ENCODE measurements at regions not wholly inside any gene's neighbourhood (a gene's known extent, or its start where the extent isn't known, plus 50 kb on each side); places are given as distances from the start of the nearest gene placed in this dataset.

DNA sequence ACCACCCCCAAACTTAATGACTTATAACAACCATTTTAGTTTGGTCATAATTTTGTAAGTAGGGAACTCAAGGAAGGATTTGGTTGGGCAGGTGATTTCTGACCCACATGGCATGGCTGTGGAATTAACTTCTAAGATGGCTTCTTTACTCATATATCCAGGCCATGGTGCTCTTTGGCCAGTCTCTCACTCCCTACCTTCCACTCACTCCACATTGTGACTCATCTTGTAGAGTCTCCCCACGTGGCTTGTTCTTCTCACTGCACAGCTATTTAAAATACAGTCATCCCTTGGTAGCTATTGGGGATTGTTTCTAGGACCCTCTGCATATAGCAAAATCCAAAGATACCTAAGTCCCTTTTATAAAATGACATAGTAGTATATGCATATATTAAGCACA, 76.6 kb upstream of the MAST4 start:
- Histone ChIP-seq H3K27me3 (replicated peaks in 1 of 2; ENCODE audit: control insufficient read depth in 2 of 2, extremely low read depth in 1 of 2, insufficient read depth in 2 of 2, low read length in 1 of 2) (no peaks in the 10 kb centered on the region), H3K4me3 (ENCODE audit: control insufficient read depth in 1 of 2, extremely low read depth in 1 of 2, low read length in 1 of 2) (no peak overlapping the region), H3K4me1 (ENCODE audit: control insufficient read depth in 1 of 2, extremely low read depth in 1 of 2, insufficient read depth in 2 of 2, low read length in 2 of 2) (no peaks in the 10 kb centered on the region), H3K27ac (ENCODE audit: low read length) (no peak overlapping the region), H3K36me3 (ENCODE audit: control insufficient read depth in 2 of 2, extremely low read depth in 1 of 2, insufficient read depth in 1 of 2, low read length in 1 of 2) (no peaks in the 10 kb centered on the region), H3K9me3 (no peaks in the 10 kb centered on the region)
- Mint-ChIP-seq H3K4me3 (no peak overlapping the region), H3K27ac (no peak overlapping the region), H3K9me3 (peaks cover 3 to 14% (median 8%) of the 10 kb centered on the region in 3 donors), H3K4me1 (peaks cover 0 to 7% (median 0%) of the 10 kb centered on the region in 3 donors), H3K36me3 (no peaks in the 10 kb centered on the region), H3K27me3 (peaks cover 0 to 10% of the 10 kb centered on the region in 2 donors)
- no CpG with 5 or more reads among the region's 1 CpG for WGBS (ENCODE audit: insufficient coverage)
- no peak for DNase-seq
- CTCF ChIA-PET = no interaction called here
- no peak for ATAC-seq (replicated peaks in 1 of 4)
- POLR2A ChIA-PET = no interaction called here

GRCh38 chr5:66520854-66521253, 75.3 kb upstream of the MAST4 start:
- Histone ChIP-seq H3K27ac (ENCODE audit: low read length) (no peak overlapping the region), H3K4me3 (ENCODE audit: control insufficient read depth in 1 of 2, extremely low read depth in 1 of 2, low read length in 1 of 2) (no peak overlapping the region), H3K27me3 (replicated peaks in 1 of 2; ENCODE audit: control insufficient read depth in 2 of 2, extremely low read depth in 1 of 2, insufficient read depth in 2 of 2, low read length in 1 of 2) (no peaks in the 10 kb centered on the region), H3K4me1 (ENCODE audit: control insufficient read depth in 1 of 2, extremely low read depth in 1 of 2, insufficient read depth in 2 of 2, low read length in 2 of 2) (no peaks in the 10 kb centered on the region), H3K9me3 (no peaks in the 10 kb centered on the region), H3K36me3 (ENCODE audit: control insufficient read depth in 2 of 2, extremely low read depth in 1 of 2, insufficient read depth in 1 of 2, low read length in 1 of 2) (no peaks in the 10 kb centered on the region)
- peaks cover 0 to 11% of the 10 kb centered on the region in 2 donors for H3K27me3 Mint-ChIP-seq
- DNase-seq = no peak
- H3K36me3 Mint-ChIP-seq = no peaks in the 10 kb centered on the region
- no peak overlapping the region for H3K4me3 Mint-ChIP-seq
- H3K4me1 Mint-ChIP-seq = peaks cover 0 to 2% (median 0%) of the 10 kb centered on the region in 3 donors
- peaks cover 3 to 14% (median 8%) of the 10 kb centered on the region in 3 donors for H3K9me3 Mint-ChIP-seq
- POLR2A ChIA-PET = no interaction called here
- H3K27ac Mint-ChIP-seq = no peak overlapping the region
- CTCF ChIA-PET = no interaction called here
- no peak for ATAC-seq (replicated peaks in 1 of 4)

GRCh38 chr5:66527478-66528035, 68.6 kb upstream of the MAST4 start:
- no peaks in the 10 kb centered on the region for H3K9me3 Mint-ChIP-seq
- H3K36me3 Mint-ChIP-seq = no peaks in the 10 kb centered on the region

DNA sequence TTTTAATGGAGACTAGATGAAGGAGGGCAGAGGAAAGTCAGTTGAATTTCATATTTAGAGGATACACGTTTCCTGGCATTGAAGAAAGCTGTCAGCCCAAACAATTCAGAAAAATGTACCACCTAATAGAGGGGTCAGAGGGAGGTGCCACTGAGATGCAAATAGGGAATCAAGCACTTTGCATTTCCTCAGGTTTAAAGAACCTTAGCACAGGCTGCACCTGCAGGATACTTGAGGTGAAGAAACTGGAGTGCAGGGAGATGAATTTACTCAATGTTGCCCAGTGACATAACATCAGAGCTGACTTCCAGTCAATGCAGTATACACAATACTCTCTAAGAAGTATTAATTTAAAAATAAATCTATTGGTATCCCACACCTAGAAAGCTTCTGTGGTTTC, 67.0 kb upstream of the MAST4 start:
- no peaks in the 10 kb centered on the region for H3K4me1 ChIP-seq (ENCODE audit: control insufficient read depth in 1 of 2, extremely low read depth in 1 of 2, insufficient read depth in 2 of 2, low read length in 2 of 2)
- CTCF ChIA-PET = interaction anchor here in 1 of 2 donors (0.6 kb wide), 1 partner anchor 1642 kb away, joined by 3 read pairs; no protein-coding TSS in a partner anchor

More at GRCh38 chr5:66527478-66528035, 68.6 kb upstream of the MAST4 start:
- Histone ChIP-seq H3K27me3 (replicated peaks in 1 of 2; ENCODE audit: control insufficient read depth in 2 of 2, extremely low read depth in 1 of 2, insufficient read depth in 2 of 2, low read length in 1 of 2) (no peaks in the 10 kb centered on the region), H3K9me3 (no peaks in the 10 kb centered on the region), H3K4me3 (ENCODE audit: control insufficient read depth in 1 of 2, extremely low read depth in 1 of 2, low read length in 1 of 2) (no peak overlapping the region), H3K36me3 (ENCODE audit: control insufficient read depth in 2 of 2, extremely low read depth in 1 of 2, insufficient read depth in 1 of 2, low read length in 1 of 2) (no peaks in the 10 kb centered on the region), H3K27ac (ENCODE audit: low read length) (no peak overlapping the region), H3K4me1 (ENCODE audit: control insufficient read depth in 1 of 2, extremely low read depth in 1 of 2, insufficient read depth in 2 of 2, low read length in 2 of 2) (no peaks in the 10 kb centered on the region)
- CTCF ChIA-PET = interaction anchor here in 1 of 2 donors (0.9 kb wide), 1 partner anchor 17 kb away, joined by 3 read pairs; no protein-coding TSS in a partner anchor
- no peak for ATAC-seq (replicated peaks in 1 of 4)
- Mint-ChIP-seq H3K27me3 (peaks cover 11% of the 10 kb centered on the region in 2 donors), H3K27ac (no peak overlapping the region), H3K4me3 (no peak overlapping the region), H3K4me1 (no peaks in the 10 kb centered on the region)
- no CpG with 5 or more reads among the region's 4 CpGs for WGBS (ENCODE audit: insufficient coverage)
- POLR2A ChIA-PET = interaction anchor here in 1 of 2 donors (0.6 kb wide), 1 partner anchor 1328 kb away, joined by 10 read pairs; no protein-coding TSS in a partner anchor
- DNase-seq = no peak

DNA sequence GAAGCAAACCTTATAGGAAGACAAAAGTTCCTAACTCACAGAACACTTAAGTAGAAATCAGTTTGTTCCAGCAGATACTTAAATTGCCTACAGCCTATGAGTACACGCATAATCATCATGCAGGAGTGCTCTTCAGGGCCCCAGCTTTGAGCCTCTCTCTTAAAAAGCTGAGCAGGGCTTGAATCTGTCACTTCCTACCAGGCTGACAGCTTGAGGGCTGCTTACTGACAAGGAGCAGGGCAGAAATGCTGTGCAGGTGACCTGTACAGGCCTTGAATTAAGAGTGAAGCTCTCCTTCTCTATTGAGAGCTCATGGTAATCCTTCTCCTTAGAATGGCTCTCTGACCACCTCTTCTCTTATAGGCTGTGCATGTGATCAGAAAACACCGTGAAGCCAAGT, 66.5 kb upstream of the MAST4 start:
- no peak overlapping the region for H3K27ac ChIP-seq (ENCODE audit: low read length)
- Mint-ChIP-seq H3K27me3 (peaks cover 3 to 11% of the 10 kb centered on the region in 2 donors), H3K4me3 (no peak overlapping the region), H3K36me3 (no peaks in the 10 kb centered on the region), H3K4me1 (no peaks in the 10 kb centered on the region), H3K9me3 (no peaks in the 10 kb centered on the region), H3K27ac (no peak overlapping the region)
- no peaks in the 10 kb centered on the region for H3K9me3 ChIP-seq
- no peak overlapping the region for H3K4me3 ChIP-seq (ENCODE audit: control insufficient read depth in 1 of 2, extremely low read depth in 1 of 2, low read length in 1 of 2)
- CTCF ChIA-PET = interaction anchor here in 1 of 2 donors (0.6 kb wide), 1 partner anchor 1643 kb away, joined by 3 read pairs; no protein-coding TSS in a partner anchor
- 100% methylated on average over 1 of the region's 2 CpGs for WGBS (ENCODE audit: insufficient coverage)
- no peaks in the 10 kb centered on the region for H3K27me3 ChIP-seq (replicated peaks in 1 of 2; ENCODE audit: control insufficient read depth in 2 of 2, extremely low read depth in 1 of 2, insufficient read depth in 2 of 2, low read length in 1 of 2)
- no peak for DNase-seq
- no peaks in the 10 kb centered on the region for H3K36me3 ChIP-seq (ENCODE audit: control insufficient read depth in 2 of 2, extremely low read depth in 1 of 2, insufficient read depth in 1 of 2, low read length in 1 of 2)
- H3K4me1 ChIP-seq (ENCODE audit: control insufficient read depth in 1 of 2, extremely low read depth in 1 of 2, insufficient read depth in 2 of 2, low read length in 2 of 2) = no peaks in the 10 kb centered on the region
- POLR2A ChIA-PET = no interaction called here
- ATAC-seq (replicated peaks in 1 of 4) = no peak

More for the DNA sequence above, 67.0 kb upstream of the MAST4 start:
- WGBS (ENCODE audit: insufficient coverage) = no CpG with 5 or more reads among the region's 1 CpG
- H3K27me3 ChIP-seq (replicated peaks in 1 of 2; ENCODE audit: control insufficient read depth in 2 of 2, extremely low read depth in 1 of 2, insufficient read depth in 2 of 2, low read length in 1 of 2) = no peaks in the 10 kb centered on the region
- Mint-ChIP-seq H3K27me3 (peaks cover 8 to 11% of the 10 kb centered on the region in 2 donors), H3K4me1 (no peaks in the 10 kb centered on the region), H3K27ac (no peak overlapping the region), H3K9me3 (no peaks in the 10 kb centered on the region), H3K4me3 (no peak overlapping the region), H3K36me3 (no peaks in the 10 kb centered on the region)
- no peak for ATAC-seq (replicated peaks in 1 of 4)
- no peak for DNase-seq
- POLR2A ChIA-PET = no interaction called here
- H3K27ac ChIP-seq (ENCODE audit: low read length) = no peak overlapping the region
- no peaks in the 10 kb centered on the region for H3K36me3 ChIP-seq (ENCODE audit: control insufficient read depth in 2 of 2, extremely low read depth in 1 of 2, insufficient read depth in 1 of 2, low read length in 1 of 2)
- H3K9me3 ChIP-seq = no peaks in the 10 kb centered on the region
- no peak overlapping the region for H3K4me3 ChIP-seq (ENCODE audit: control insufficient read depth in 1 of 2, extremely low read depth in 1 of 2, low read length in 1 of 2)

GRCh38 chr5:66538126-66538525, 58.1 kb upstream of the MAST4 start:
- H3K27me3 ChIP-seq (replicated peaks in 1 of 2; ENCODE audit: control insufficient read depth in 2 of 2, extremely low read depth in 1 of 2, insufficient read depth in 2 of 2, low read length in 1 of 2) = no peaks in the 10 kb centered on the region
- ChIA-PET POLR2A (no interaction called here), CTCF (no interaction called here)
- DNase-seq (no peak), ATAC-seq (replicated peaks in 1 of 4) (no peak)
- no peak overlapping the region for H3K4me3 Mint-ChIP-seq
- no peaks in the 10 kb centered on the region for H3K36me3 Mint-ChIP-seq
- H3K4me3 ChIP-seq (ENCODE audit: control insufficient read depth in 1 of 2, extremely low read depth in 1 of 2, low read length in 1 of 2) = no peak overlapping the region
- H3K36me3 ChIP-seq (ENCODE audit: control insufficient read depth in 2 of 2, extremely low read depth in 1 of 2, insufficient read depth in 1 of 2, low read length in 1 of 2) = no peaks in the 10 kb centered on the region
- H3K4me1 ChIP-seq (ENCODE audit: control insufficient read depth in 1 of 2, extremely low read depth in 1 of 2, insufficient read depth in 2 of 2, low read length in 2 of 2) = no peaks in the 10 kb centered on the region
- H3K27ac ChIP-seq (ENCODE audit: low read length) = no peak overlapping the region
- H3K9me3 Mint-ChIP-seq = no peaks in the 10 kb centered on the region
- peaks cover 5% of the 10 kb centered on the region in 2 donors for H3K27me3 Mint-ChIP-seq
- H3K9me3 ChIP-seq = no peaks in the 10 kb centered on the region
- H3K27ac Mint-ChIP-seq = no peak overlapping the region
- no peaks in the 10 kb centered on the region for H3K4me1 Mint-ChIP-seq

- no peak overlapping the region for H3K4me3 ChIP-seq (ENCODE audit: control insufficient read depth in 1 of 2, extremely low read depth in 1 of 2, low read length in 1 of 2)
- H3K9me3 ChIP-seq = no peaks in the 10 kb centered on the region
- H3K27me3 ChIP-seq (replicated peaks in 1 of 2; ENCODE audit: control insufficient read depth in 2 of 2, extremely low read depth in 1 of 2, insufficient read depth in 2 of 2, low read length in 1 of 2) = no peaks in the 10 kb centered on the region
- ChIA-PET POLR2A (no interaction called here), CTCF (no interaction called here)
- Mint-ChIP-seq H3K4me3 (no peak overlapping the region), H3K27me3 (peaks cover 5% of the 10 kb centered on the region in 2 donors), H3K36me3 (no peaks in the 10 kb centered on the region), H3K9me3 (no peaks in the 10 kb centered on the region), H3K4me1 (no peaks in the 10 kb centered on the region), H3K27ac (no peak overlapping the region)
- H3K4me1 ChIP-seq (ENCODE audit: control insufficient read depth in 1 of 2, extremely low read depth in 1 of 2, insufficient read depth in 2 of 2, low read length in 2 of 2) = no peaks in the 10 kb centered on the region
- no peaks in the 10 kb centered on the region for H3K36me3 ChIP-seq (ENCODE audit: control insufficient read depth in 2 of 2, extremely low read depth in 1 of 2, insufficient read depth in 1 of 2, low read length in 1 of 2)
- ATAC-seq (replicated peaks in 1 of 4) (no peak), DNase-seq (no peak)
- WGBS (ENCODE audit: insufficient coverage) = no CpG with 5 or more reads among the region's 3 CpGs
- no peak overlapping the region for H3K27ac ChIP-seq (ENCODE audit: low read length)
These were observed 57.7 kb upstream of the MAST4 start for GRCh38 chr5:66538531-66538930.
